ENCODE measurements at regions not wholly inside any gene's neighbourhood (a gene's known extent, or its start where the extent isn't known, plus 50 kb on each side); places are given as distances from the start of the nearest gene placed in this dataset.

DNA sequence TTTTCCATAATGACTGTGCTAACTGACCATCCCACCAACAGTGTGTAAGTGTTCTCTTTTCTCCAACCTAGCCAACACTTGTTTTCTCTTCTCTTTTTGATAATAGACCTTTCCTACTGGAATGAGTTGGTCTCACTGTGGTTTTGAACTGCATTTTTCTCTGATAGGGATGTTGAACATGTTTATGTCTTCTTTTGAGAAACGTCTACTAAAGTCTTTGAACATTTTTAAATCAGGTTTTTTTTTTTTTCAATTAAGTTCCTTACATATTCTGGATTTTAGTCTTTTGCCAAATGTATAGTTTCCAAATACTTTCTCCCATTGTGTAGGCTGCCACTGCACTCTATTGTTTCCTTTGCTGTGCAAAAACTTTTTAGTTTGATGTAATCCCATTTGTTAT is 405.5 kb upstream of the FIGN start:
- TF ChIP-seq, protein P1, sequence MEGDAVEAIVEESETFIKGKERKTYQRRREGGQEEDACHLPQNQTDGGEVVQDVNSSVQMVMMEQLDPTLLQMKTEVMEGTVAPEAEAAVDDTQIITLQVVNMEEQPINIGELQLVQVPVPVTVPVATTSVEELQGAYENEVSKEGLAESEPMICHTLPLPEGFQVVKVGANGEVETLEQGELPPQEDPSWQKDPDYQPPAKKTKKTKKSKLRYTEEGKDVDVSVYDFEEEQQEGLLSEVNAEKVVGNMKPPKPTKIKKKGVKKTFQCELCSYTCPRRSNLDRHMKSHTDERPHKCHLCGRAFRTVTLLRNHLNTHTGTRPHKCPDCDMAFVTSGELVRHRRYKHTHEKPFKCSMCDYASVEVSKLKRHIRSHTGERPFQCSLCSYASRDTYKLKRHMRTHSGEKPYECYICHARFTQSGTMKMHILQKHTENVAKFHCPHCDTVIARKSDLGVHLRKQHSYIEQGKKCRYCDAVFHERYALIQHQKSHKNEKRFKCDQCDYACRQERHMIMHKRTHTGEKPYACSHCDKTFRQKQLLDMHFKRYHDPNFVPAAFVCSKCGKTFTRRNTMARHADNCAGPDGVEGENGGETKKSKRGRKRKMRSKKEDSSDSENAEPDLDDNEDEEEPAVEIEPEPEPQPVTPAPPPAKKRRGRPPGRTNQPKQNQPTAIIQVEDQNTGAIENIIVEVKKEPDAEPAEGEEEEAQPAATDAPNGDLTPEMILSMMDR (IDR thresholded peaks at IDR 0.05; ENCODE audit: low read depth, low read length) = no peak
- no peak for TF ChIP-seq EZH2phosphoT487 (IDR thresholded peaks at IDR 0.05; ENCODE audit: low read depth)
